H1 (cell line): ENCODE measurements at regions not wholly inside any gene's neighbourhood (a gene's known extent, or its start where the extent isn't known, plus 50 kb on each side); places are given as distances from the start of the nearest gene placed in this dataset.

Experiments used
- CTCF ChIA-PET: fragments of 300-600 bp; sonication (Branson Sonifier 250); formaldehyde crosslinking; loops from one replicate; lab custom pipeline; 2021; ENCODE audit not compliant: partially characterized antibody; lab: Charles Lee
- POLR2A ChIA-PET: fragments of 300-600 bp; sonication (Branson Sonifier 250); formaldehyde crosslinking; loops from one replicate; lab custom pipeline; 2021; ENCODE audit warnings: inconsistent platforms; ENCODE audit not compliant: partially characterized antibody; lab: Charles Lee
- DNase-seq, 2 experiments: peaks; one replicate each; pipeline versions ENCODE4 v3.0.0 to v3.0.0-alpha.2; 2010 to 2022; ENCODE audit warnings: low spot score in 2 of 2, low read depth in 1 of 2, mixed read lengths in 1 of 2
- FAIRE-seq: peaks from 2 replicates; lab custom pipeline; 2011; peaks lifted over from hg19 to GRCh38; lab: Jason Lieb, UNC
- H2AFZ ChIP-seq: 2 replicates; pipeline ENCODE4 v1.8.1; 2012; ENCODE audit warnings: low read length, inconsistent platforms
- H2AK5ac ChIP-seq: 2 replicates; pipeline ENCODE4 v1.6.1; 2013; ENCODE audit warnings: low read depth, low read length
- H2BK120ac ChIP-seq: replicated peaks from 2 replicates; pipeline ENCODE3; 2013; ENCODE audit warnings: low read depth, low read length, inconsistent platforms
- H2BK12ac ChIP-seq: 2 replicates; pipeline ENCODE4 v1.6.1; 2013; ENCODE audit warnings: low read depth, low read length
- H2BK15ac ChIP-seq: 2 replicates; pipeline ENCODE4 v1.6.1; 2013; ENCODE audit warnings: low read length
- H2BK20ac ChIP-seq: 2 replicates; pipeline ENCODE4 v1.6.1; 2013; ENCODE audit warnings: low read length
- H2BK5ac ChIP-seq: 2 replicates; pipeline ENCODE4 v1.6.1; 2013; ENCODE audit warnings: low read depth, low read length
- H3K14ac ChIP-seq: 2 replicates; pipeline ENCODE4 v1.6.1; 2013; ENCODE audit warnings: inconsistent platforms; ENCODE audit not compliant: insufficient read length
- H3K18ac ChIP-seq: 2 replicates; pipeline ENCODE4 v1.6.1; 2013; ENCODE audit warnings: low read length; ENCODE audit errors: extremely low read depth
- H3K23ac ChIP-seq: 2 replicates; pipeline ENCODE4 v1.6.1; 2013; ENCODE audit warnings: inconsistent platforms; ENCODE audit not compliant: insufficient read length
- H3K23me2 ChIP-seq: 2 replicates; pipeline ENCODE4 v1.6.1; 2013; ENCODE audit warnings: low read depth, low read length
- H3K27ac ChIP-seq: 2 replicates; pipeline ENCODE4 v1.6.1; 2011; ENCODE audit warnings: low read depth, low read length, inconsistent platforms
- H3K27me3 ChIP-seq, 4 experiments: replicated peaks in 1 of 4; 1 replicate in 1 of 4; 2 replicates in 3 of 4; pipeline versions ENCODE4 v1.6.1 to v1.8.1; 2011 to 2013; ENCODE audit warnings: low read length in 3 of 4, mild to moderate bottlenecking in 3 of 4, inconsistent platforms in 2 of 4, mixed read lengths in 2 of 4, moderate library complexity in 1 of 4; ENCODE audit not compliant: control insufficient read depth in 3 of 4, insufficient read depth in 3 of 4; ENCODE audit errors: extremely low read depth in 1 of 4
- H3K36me3 ChIP-seq, 4 experiments: 2 replicates each; pipeline versions ENCODE4 v1.6.1 to v1.8.1; 2011 to 2013; ENCODE audit warnings: mild to moderate bottlenecking in 4 of 4, low read length in 3 of 4, moderate library complexity in 2 of 4, control low read depth in 1 of 4, inconsistent platforms in 1 of 4; ENCODE audit not compliant: insufficient read depth in 4 of 4, control insufficient read depth in 2 of 4
- H3K4ac ChIP-seq: replicated peaks from 2 replicates; pipeline ENCODE3; 2013; ENCODE audit warnings: low read length, low read depth, mixed read lengths, inconsistent platforms; ENCODE audit not compliant: insufficient read length
- H3K4me1 ChIP-seq, 4 experiments: replicated peaks in 1 of 4; 1 replicate in 1 of 4; 2 replicates in 3 of 4; pipeline versions ENCODE4 v1.6.1 to v1.8.1; 2011 to 2013; ENCODE audit warnings: low read length in 3 of 4, inconsistent platforms in 2 of 4, mixed read lengths in 1 of 4; ENCODE audit not compliant: insufficient read depth in 4 of 4, control insufficient read depth in 3 of 4
- H3K4me2 ChIP-seq, 2 experiments: 2 replicates each; pipeline versions ENCODE4 v1.6.1 to v1.8.1; 2011 to 2013; ENCODE audit warnings: low read depth in 2 of 2, low read length in 2 of 2, control low read depth in 1 of 2, inconsistent platforms in 1 of 2, mild to moderate bottlenecking in 1 of 2; ENCODE audit not compliant: insufficient read depth in 1 of 2
- H3K4me3 ChIP-seq, 4 experiments: fragments of 200-600, 300-600 bp in 1 of 4; sonication (generic), shearing (Covaris generic), sonication (Bioruptor Twin) in 1 of 4; 2 replicates each; pipeline versions ENCODE4 v1.5.1 to v1.8.1; 2011 to 2016; ENCODE audit warnings: low read length in 4 of 4, low read depth in 3 of 4, control low read depth in 2 of 4, inconsistent platforms in 2 of 4, mild to moderate bottlenecking in 2 of 4, mixed read lengths in 1 of 4, moderate library complexity in 1 of 4; ENCODE audit not compliant: insufficient read depth in 2 of 4; ENCODE audit errors: extremely low read depth in 1 of 4
- H3K56ac ChIP-seq: replicated peaks from 2 replicates; pipeline ENCODE3; 2013; ENCODE audit warnings: low read depth, mild to moderate bottlenecking, mixed read lengths, low read length, inconsistent platforms; ENCODE audit not compliant: insufficient read length
- H3K79me1 ChIP-seq: 2 replicates; pipeline ENCODE4 v1.6.1; 2013; ENCODE audit warnings: low read depth, low read length, control low read depth
- H3K79me2 ChIP-seq, 2 experiments: 2 replicates each; pipeline versions ENCODE4 v1.6.1 to v1.8.1; 2012 to 2013; ENCODE audit warnings: low read length in 2 of 2, mild to moderate bottlenecking in 2 of 2, inconsistent platforms in 1 of 2; ENCODE audit not compliant: insufficient read depth in 2 of 2, control insufficient read depth in 1 of 2
- H3K9ac ChIP-seq, 4 experiments: replicated peaks in 1 of 4; 1 replicate in 1 of 4; 2 replicates in 3 of 4; pipeline versions ENCODE4 v1.6.1 to v1.8.1; 2011 to 2013; ENCODE audit warnings: low read depth in 3 of 4, low read length in 3 of 4, control low read depth in 2 of 4, mild to moderate bottlenecking in 2 of 4, moderate library complexity in 2 of 4, inconsistent platforms in 1 of 4; ENCODE audit errors: extremely low read depth in 1 of 4
- H3K9me3 ChIP-seq, 2 experiments: 2 replicates each; pipeline versions ENCODE4 v1.6.1 to v1.8.1; 2012 to 2013; ENCODE audit warnings: mild to moderate bottlenecking in 2 of 2, moderate library complexity in 2 of 2, control low read depth in 1 of 2, inconsistent platforms in 1 of 2, low read depth in 1 of 2, low read length in 1 of 2, mixed read lengths in 1 of 2; ENCODE audit not compliant: insufficient read depth in 2 of 2
- H4K20me1 ChIP-seq, 2 experiments: replicated peaks in 1 of 2; 2 replicates each; pipeline versions ENCODE3 to v1.8.1; 2011 to 2013; ENCODE audit warnings: inconsistent platforms in 2 of 2, low read length in 2 of 2, mild to moderate bottlenecking in 1 of 2; ENCODE audit not compliant: insufficient read depth in 2 of 2, control insufficient read depth in 1 of 2
- H4K5ac ChIP-seq: 2 replicates; pipeline ENCODE4 v1.6.1; 2013; ENCODE audit warnings: low read length, low read depth, mixed read lengths, inconsistent platforms; ENCODE audit not compliant: insufficient read length
- H4K8ac ChIP-seq: 2 replicates; pipeline ENCODE4 v1.8.0; 2013; ENCODE audit warnings: mild to moderate bottlenecking, moderate library complexity, low read length, inconsistent platforms; ENCODE audit not compliant: insufficient read depth; ENCODE audit errors: extremely low read depth
- H4K91ac ChIP-seq: replicated peaks from 2 replicates; pipeline ENCODE3; 2013; ENCODE audit warnings: low read length, mixed read lengths, inconsistent platforms; ENCODE audit not compliant: insufficient read length
- CEBPB ChIP-seq: IDR thresholded peaks from 2 replicates; pipeline ENCODE4 v1.6.1; 2012; ENCODE audit warnings: low read depth, low read length
- CHD2 ChIP-seq: IDR thresholded peaks from 2 replicates; pipeline ENCODE4 v1.6.1; 2012; ENCODE audit warnings: low read length, improper control_type of control experiment
- CTBP2 ChIP-seq: IDR thresholded peaks from 2 replicates; pipeline ENCODE4 v1.7.0; 2011; ENCODE audit warnings: borderline replicate concordance, mild to moderate bottlenecking, moderate library complexity, mixed read lengths, low read length; ENCODE audit not compliant: insufficient read depth, insufficient read length
- EP300 ChIP-seq, 2 experiments: IDR thresholded peaks; 1 replicate in 1 of 2; 2 replicates in 1 of 2; pipeline ENCODE4 v1.6.1; 2011 to 2012; ENCODE audit warnings: low read depth in 2 of 2, low read length in 2 of 2, mild to moderate bottlenecking in 2 of 2, borderline replicate concordance in 1 of 2, inconsistent platforms in 1 of 2, moderate library complexity in 1 of 2
- HDAC6 ChIP-seq: IDR thresholded peaks from one replicate; pipeline ENCODE4 v1.7.1; 2012; ENCODE audit warnings: low read depth, mild to moderate bottlenecking, inconsistent platforms, low read length, moderate library complexity
- JUN ChIP-seq: IDR thresholded peaks from 2 replicates; pipeline ENCODE4 v1.6.1; 2011; ENCODE audit warnings: low read depth, mild to moderate bottlenecking, improper control_type of control experiment, low read length
- POLR2AphosphoS5 ChIP-seq: IDR thresholded peaks from 2 replicates; pipeline ENCODE4 v1.6.1; 2011; ENCODE audit warnings: low read depth, low read length
- SIN3A ChIP-seq, 2 experiments: IDR thresholded peaks in 1 of 2; conservative IDR thresholded peaks in 1 of 2; 2 replicates each; pipeline ENCODE4 v1.6.1; 2011 to 2012; ENCODE audit warnings: low read length in 2 of 2, improper control_type of control experiment in 1 of 2, low read depth in 1 of 2, mild to moderate bottlenecking in 1 of 2
- WGBS, 2 experiments: shearing (Covaris generic) in 1 of 2; methylation state at CpG; one replicate each; pipeline versions ENCODE4 v1.1.6 to v1.1.7; 2013 to 2015; ENCODE audit warnings: low lambda C conversion rate in 2 of 2, mixed read lengths in 2 of 2, inconsistent platforms in 1 of 2, low coverage in 1 of 2, missing lambda C conversion rate in 1 of 2; ENCODE audit not compliant: insufficient replicate concordance in 2 of 2, insufficient coverage in 1 of 2, insufficient read length in 1 of 2; ENCODE audit errors: extremely low coverage in 1 of 2, missing lambda C conversion rate in 1 of 2; 5-methylcytosine and 5-hydroxymethylcytosine counted together

DNA sequence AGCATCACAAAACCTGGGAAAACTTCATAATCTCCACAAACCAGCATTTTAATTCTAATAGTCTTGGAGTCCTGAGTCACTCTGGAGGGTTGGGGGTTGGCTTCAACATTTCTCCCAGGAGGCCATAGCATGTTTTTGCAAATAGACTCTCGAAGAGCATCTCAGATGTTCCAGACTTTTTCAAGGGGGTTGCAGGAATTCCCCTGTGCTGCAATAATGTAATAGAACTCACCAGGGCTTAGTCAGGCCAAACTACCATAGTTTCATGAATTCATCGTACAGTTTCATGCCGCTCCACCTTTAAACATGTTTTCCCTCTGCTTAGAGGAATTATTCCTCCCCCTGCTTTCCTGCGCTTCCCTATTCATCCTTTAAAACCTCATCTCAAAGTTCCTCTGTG is 499.5 kb upstream of the KLF4 start:
- no peak overlapping the region for H3K4me2 ChIP-seq
- H3K4ac ChIP-seq, result no peak overlapping the region
- ChIA-PET CTCF (no interaction called here), POLR2A (no interaction called here)
- H3K18ac ChIP-seq, result no peak overlapping the region
- no peak overlapping the region for H3K56ac ChIP-seq
- no peak overlapping the region for H3K27ac ChIP-seq
- H3K9ac ChIP-seq, result no peak overlapping the region
- H2AK5ac ChIP-seq, result no peak overlapping the region
- H2AFZ ChIP-seq, result no peak overlapping the region
- H2BK20ac ChIP-seq, result no peak overlapping the region
- H3K4me3 ChIP-seq, result no peak overlapping the region
- no peak overlapping the region for H3K14ac ChIP-seq
- no peaks in the 10 kb centered on the region for H3K36me3 ChIP-seq
- H4K5ac ChIP-seq, result no peak overlapping the region
- 87% methylated on average over 4 of the region's 4 CpGs; no CpG with 5 or more reads in 1 of the 2 experiments for WGBS, 2 experiments
- no peak overlapping the region for H2BK5ac ChIP-seq
- no peak overlapping the region for H4K91ac ChIP-seq
- H3K9me3 ChIP-seq, result no peaks in the 10 kb centered on the region
- H3K27me3 ChIP-seq, result no peaks in the 10 kb centered on the region
- DNase-seq, result no peak
- no peaks in the 10 kb centered on the region for H3K4me1 ChIP-seq
- H3K23me2 ChIP-seq, result no peaks in the 10 kb centered on the region
- no peaks in the 10 kb centered on the region for H3K79me2 ChIP-seq
- H2BK12ac ChIP-seq, result no peak overlapping the region
- FAIRE-seq, result no peak
- H2BK15ac ChIP-seq, result no peak overlapping the region
- TF ChIP-seq HDAC6 (no peak), POLR2AphosphoS5 (no peak), EP300 (IDR thresholded peaks at IDR 0.05; ENCODE audit: borderline replicate concordance in 1 of 2, low read depth in 2 of 2, low read length in 2 of 2) (no peak), CTBP2 (no peak), CEBPB (no peak), SIN3A (conservative IDR thresholded peaks at IDR 0.05 in 1 of 2, IDR thresholded peaks at IDR 0.05 in 1 of 2; ENCODE audit: low read depth in 1 of 2, low read length in 2 of 2) (no peak), JUN (no peak), CHD2 (no peak)
- H3K23ac ChIP-seq, result no peak overlapping the region
- no peaks in the 10 kb centered on the region for H3K79me1 ChIP-seq
- H2BK120ac ChIP-seq, result no peak overlapping the region
- no peaks in the 10 kb centered on the region for H4K20me1 ChIP-seq
- H4K8ac ChIP-seq, result no peak overlapping the region
